Trophoblast cell (in vitro differentiated cells and primary cell): ENCODE measurements at regions not wholly inside any gene's neighbourhood (a gene's known extent, or its start where the extent isn't known, plus 50 kb on each side); places are given as distances from the start of the nearest gene placed in this dataset.

Source experiments
- DNase-seq, 2 donors: peaks; one replicate each; pipeline ENCODE4 v3.0.0-alpha.2; 2016
- H2AFZ ChIP-seq: 2 replicates; pipeline ENCODE4 v1.6.1; 2013; ENCODE audit warnings: low read length, moderate library complexity, mild to moderate bottlenecking; ENCODE audit not compliant: insufficient read depth, poor library complexity
- H2AK5ac ChIP-seq: 2 replicates; pipeline ENCODE4 v1.6.1; 2013; ENCODE audit warnings: mild to moderate bottlenecking, low read length
- H2BK120ac ChIP-seq: 2 replicates; pipeline ENCODE4 v1.6.1; 2013; ENCODE audit warnings: low read length, mild to moderate bottlenecking, moderate library complexity; ENCODE audit not compliant: insufficient read depth, poor library complexity
- H2BK12ac ChIP-seq: 2 replicates; pipeline ENCODE4 v1.6.1; 2013; ENCODE audit warnings: mild to moderate bottlenecking, low read length, moderate library complexity
- H2BK5ac ChIP-seq: 2 replicates; pipeline ENCODE4 v1.6.1; 2013; ENCODE audit warnings: low read length, low read depth, moderate library complexity, mild to moderate bottlenecking; ENCODE audit not compliant: poor library complexity
- H3K14ac ChIP-seq: 2 replicates; pipeline ENCODE4 v1.6.1; 2013; ENCODE audit warnings: mild to moderate bottlenecking, low read length
- H3K18ac ChIP-seq: 2 replicates; pipeline ENCODE4 v1.6.1; 2013; ENCODE audit warnings: mild to moderate bottlenecking, low read length
- H3K23ac ChIP-seq: 2 replicates; pipeline ENCODE4 v1.6.1; 2013; ENCODE audit warnings: low read length
- H3K27ac ChIP-seq: 2 replicates; pipeline ENCODE4 v1.5.1; 2013; ENCODE audit warnings: low read depth, mild to moderate bottlenecking, inconsistent platforms, low read length, moderate library complexity
- H3K27me3 ChIP-seq: 2 replicates; pipeline ENCODE4 v1.6.1; 2013; ENCODE audit warnings: inconsistent platforms, mild to moderate bottlenecking, low read length, moderate library complexity; ENCODE audit not compliant: insufficient read depth
- H3K36me3 ChIP-seq, 2 experiments: 1 replicate in 1 of 2; 2 replicates in 1 of 2; pipeline ENCODE4 v1.6.1; 2013; ENCODE audit warnings: low read length in 2 of 2, mild to moderate bottlenecking in 2 of 2, moderate library complexity in 1 of 2; ENCODE audit not compliant: insufficient read depth in 2 of 2, control insufficient read depth in 1 of 2
- H3K4ac ChIP-seq: 2 replicates; pipeline ENCODE4 v1.6.1; 2013; ENCODE audit warnings: low read depth, mild to moderate bottlenecking, low read length, moderate library complexity
- H3K4me1 ChIP-seq, 2 experiments: 1 replicate in 1 of 2; 2 replicates in 1 of 2; pipeline ENCODE4 v1.6.1; 2013; ENCODE audit warnings: low read length in 2 of 2, mild to moderate bottlenecking in 2 of 2, moderate library complexity in 1 of 2; ENCODE audit not compliant: insufficient read depth in 2 of 2, control insufficient read depth in 1 of 2
- H3K4me2 ChIP-seq: 2 replicates; pipeline ENCODE4 v1.6.1; 2013; ENCODE audit warnings: inconsistent platforms, mild to moderate bottlenecking, low read length, moderate library complexity
- H3K4me3 ChIP-seq: 2 replicates; pipeline ENCODE4 v1.5.1; 2013; ENCODE audit warnings: mild to moderate bottlenecking, low read depth, low read length, inconsistent platforms
- H3K79me1 ChIP-seq: one replicate; pipeline ENCODE4 v1.6.1; 2013; ENCODE audit warnings: low read length
- H3K79me2 ChIP-seq: 2 replicates; pipeline ENCODE4 v1.6.1; 2013; ENCODE audit warnings: low read length, mild to moderate bottlenecking; ENCODE audit not compliant: control insufficient read depth, insufficient read depth, poor library complexity
- H3K9ac ChIP-seq: 2 replicates; pipeline ENCODE4 v1.6.1; 2013; ENCODE audit warnings: mild to moderate bottlenecking, low read length
- H3K9me3 ChIP-seq: 2 replicates; pipeline ENCODE4 v1.6.1; 2013; ENCODE audit warnings: low read depth, mild to moderate bottlenecking, control low read depth, inconsistent platforms, low read length; ENCODE audit not compliant: insufficient read depth
- H4K12ac ChIP-seq: 2 replicates; pipeline ENCODE4 v1.6.1; 2013; ENCODE audit warnings: low read depth, mild to moderate bottlenecking, low read length, moderate library complexity
- H4K8ac ChIP-seq: 2 replicates; pipeline ENCODE4 v1.6.1; 2013; ENCODE audit warnings: low read depth, mild to moderate bottlenecking, low read length, moderate library complexity
- H4K91ac ChIP-seq: one replicate; pipeline ENCODE4 v1.6.1; 2013; ENCODE audit warnings: low read depth, mild to moderate bottlenecking, low read length, moderate library complexity
- WGBS: extraction: QIAGEN DNeasy Blood & Tissue Kit; methylation state at CpG from one replicate; pipeline ENCODE4 v1.1.7; 2013; ENCODE audit warnings: missing lambda C conversion rate; ENCODE audit not compliant: insufficient read length, insufficient coverage; ENCODE audit errors: extremely low coverage; 5-methylcytosine and 5-hydroxymethylcytosine counted together

DNA sequence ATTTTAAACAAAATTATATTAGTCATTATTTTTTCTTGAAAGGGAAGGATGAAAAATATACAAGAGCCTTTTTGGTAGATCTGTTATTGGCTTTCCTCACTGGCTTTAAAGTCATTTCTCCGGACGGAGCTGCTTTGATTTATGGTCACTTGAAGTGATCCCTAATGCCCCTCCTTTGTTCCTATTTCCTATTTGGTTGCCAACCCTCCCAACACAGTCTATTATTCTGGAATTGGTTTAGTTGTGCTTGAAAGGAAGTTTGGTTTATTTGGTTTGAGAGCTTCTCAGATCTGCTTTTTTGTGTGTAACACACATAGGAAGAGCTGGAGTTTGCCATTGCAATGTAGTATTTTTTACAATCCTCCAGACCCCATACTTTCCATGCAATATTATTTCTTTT, 347.9 kb downstream of the RFPL4B start:
- H3K4me3 ChIP-seq, result no peak overlapping the region
- H3K4me1 ChIP-seq, result no peaks in the 10 kb centered on the region
- no peaks in the 10 kb centered on the region for H3K27me3 ChIP-seq
- H2AFZ ChIP-seq, result no peak overlapping the region
- H3K4me2 ChIP-seq, result no peak overlapping the region
- no peak overlapping the region for H3K4ac ChIP-seq
- H3K79me1 ChIP-seq, result no peaks in the 10 kb centered on the region
- no peak overlapping the region for H3K9ac ChIP-seq
- no peak overlapping the region for H2BK120ac ChIP-seq
- no peak overlapping the region for H2BK5ac ChIP-seq
- no peak for DNase-seq
- no peak overlapping the region for H3K27ac ChIP-seq
- WGBS, result no CpG with 5 or more reads among the region's 2 CpGs
- no peak overlapping the region for H2AK5ac ChIP-seq
- H4K91ac ChIP-seq, result no peak overlapping the region
- no peaks in the 10 kb centered on the region for H3K79me2 ChIP-seq
- H2BK12ac ChIP-seq, result no peak overlapping the region
- H4K12ac ChIP-seq, result no peak overlapping the region
- no peak overlapping the region for H4K8ac ChIP-seq
- no peaks in the 10 kb centered on the region for H3K9me3 ChIP-seq
- H3K18ac ChIP-seq, result no peak overlapping the region
- H3K36me3 ChIP-seq, result no peaks in the 10 kb centered on the region
- H3K23ac ChIP-seq, result no peak overlapping the region
- H3K14ac ChIP-seq, result no peak overlapping the region

DNA sequence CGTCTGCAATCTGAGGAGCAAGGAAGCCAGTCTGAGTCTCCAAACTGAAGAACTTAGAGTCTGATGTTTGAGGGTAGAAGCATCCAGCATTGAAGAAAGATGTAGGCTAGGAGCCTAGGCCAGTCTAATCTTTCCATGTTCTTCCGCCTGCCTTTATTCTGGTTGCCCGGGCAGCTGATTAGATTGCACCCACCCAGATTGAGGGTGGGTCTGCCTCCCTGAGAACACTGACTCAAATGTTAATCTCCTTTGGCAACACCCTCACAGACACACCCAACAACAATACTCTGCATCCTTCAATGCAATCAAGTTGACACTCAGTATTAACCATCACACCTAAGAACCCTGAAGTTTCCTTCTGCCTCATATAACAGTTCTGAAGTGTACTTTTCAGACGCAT, 350.1 kb downstream of the RFPL4B start:
- Histone ChIP-seq H3K23ac (no peak overlapping the region), H4K8ac (no peak overlapping the region)
- WGBS, result no CpG with 5 or more reads among the region's 4 CpGs

DNA sequence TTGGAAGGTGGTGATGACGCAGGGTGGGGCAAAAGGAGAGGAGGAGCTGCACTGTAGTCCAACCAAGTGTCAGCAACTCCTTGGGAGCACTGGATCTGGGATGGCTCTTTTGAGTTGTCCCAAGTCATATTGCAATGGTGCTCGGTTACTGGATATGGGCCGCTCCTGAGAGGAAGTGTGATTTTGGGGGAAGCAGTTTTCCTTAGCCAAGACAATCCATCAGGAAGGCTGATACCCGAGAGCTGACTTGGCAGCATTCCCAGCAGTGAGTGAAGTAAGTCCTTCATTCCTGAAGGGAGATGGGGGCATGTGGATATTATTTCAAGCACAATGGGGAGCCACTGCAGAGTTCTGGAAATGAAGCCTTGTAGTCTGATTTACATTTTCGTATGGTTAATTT, 354.1 kb downstream of the RFPL4B start:
- Histone ChIP-seq H3K4ac (no peak overlapping the region), H2BK12ac (no peak overlapping the region), H3K79me1 (no peaks in the 10 kb centered on the region), H2BK120ac (no peak overlapping the region), H3K27me3 (no peaks in the 10 kb centered on the region), H3K36me3 (no peaks in the 10 kb centered on the region), H4K12ac (no peak overlapping the region), H4K91ac (no peak overlapping the region), H3K79me2 (no peaks in the 10 kb centered on the region), H3K4me1 (no peaks in the 10 kb centered on the region), H2BK5ac (no peak overlapping the region), H3K27ac (no peak overlapping the region), H2AFZ (no peak overlapping the region), H3K4me2 (no peak overlapping the region), H3K18ac (no peak overlapping the region), H3K4me3 (no peak overlapping the region), H3K9ac (no peak overlapping the region), H2AK5ac (no peak overlapping the region), H4K8ac (no peak overlapping the region), H3K9me3 (no peaks in the 10 kb centered on the region), H3K14ac (no peak overlapping the region), H3K23ac (no peak overlapping the region)
- WGBS, result no CpG with 5 or more reads among the region's 5 CpGs
- DNase-seq, result no peak

More for the DNA sequence above, 350.1 kb downstream of the RFPL4B start:
- Histone ChIP-seq H4K91ac (no peak overlapping the region), H2BK5ac (no peak overlapping the region), H3K79me1 (no peaks in the 10 kb centered on the region), H3K9ac (no peak overlapping the region), H2AFZ (no peak overlapping the region), H3K14ac (no peak overlapping the region), H3K4me3 (no peak overlapping the region), H2AK5ac (no peak overlapping the region), H3K27ac (no peak overlapping the region), H3K79me2 (no peaks in the 10 kb centered on the region), H3K4me1 (no peaks in the 10 kb centered on the region), H3K18ac (no peak overlapping the region), H3K27me3 (no peaks in the 10 kb centered on the region), H3K4me2 (no peak overlapping the region), H3K9me3 (no peaks in the 10 kb centered on the region), H2BK120ac (no peak overlapping the region), H2BK12ac (no peak overlapping the region), H3K36me3 (no peaks in the 10 kb centered on the region), H4K12ac (no peak overlapping the region), H3K4ac (no peak overlapping the region)
- no peak for DNase-seq

DNA sequence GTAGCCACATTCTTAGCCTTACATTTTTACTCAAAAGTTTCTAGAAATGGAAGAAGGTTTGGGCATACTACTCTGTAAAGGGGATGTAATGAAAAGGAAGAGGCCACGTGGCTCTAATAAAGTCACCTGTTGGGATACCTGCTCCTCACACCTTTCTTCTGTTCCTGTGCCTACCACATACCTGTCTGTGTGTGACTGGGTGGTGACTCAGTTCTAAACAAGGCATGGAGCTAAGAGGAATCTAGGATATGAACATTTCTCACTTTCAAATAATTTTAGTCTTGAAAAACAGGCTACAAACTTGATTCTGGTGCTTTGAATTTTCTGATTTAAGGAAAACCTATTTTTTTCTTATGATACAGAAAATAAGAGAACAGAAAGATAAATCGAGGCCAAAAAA, 363.6 kb downstream of the RFPL4B start:
- Histone ChIP-seq H2BK5ac (no peak overlapping the region), H3K23ac (no peak overlapping the region), H3K79me1 (no peaks in the 10 kb centered on the region), H4K8ac (no peak overlapping the region), H3K4ac (no peak overlapping the region), H4K91ac (no peak overlapping the region), H2AK5ac (no peak overlapping the region), H3K27ac (no peak overlapping the region), H3K4me1 (no peaks in the 10 kb centered on the region), H3K4me2 (no peak overlapping the region), H2BK120ac (no peak overlapping the region), H4K12ac (no peak overlapping the region), H3K4me3 (no peak overlapping the region), H3K18ac (no peak overlapping the region), H3K9ac (no peak overlapping the region), H3K14ac (no peak overlapping the region), H3K36me3 (no peaks in the 10 kb centered on the region), H3K9me3 (no peaks in the 10 kb centered on the region), H2BK12ac (no peak overlapping the region), H3K27me3 (no peaks in the 10 kb centered on the region), H3K79me2 (no peaks in the 10 kb centered on the region), H2AFZ (no peak overlapping the region)
- no CpG with 5 or more reads among the region's 2 CpGs for WGBS
- peak; percentile 38 to 75 for DNase-seq
